ENCODE measurements at regions not wholly inside any gene's neighbourhood (a gene's known extent, or its start where the extent isn't known, plus 50 kb on each side); places are given as distances from the start of the nearest gene placed in this dataset.

DNA sequence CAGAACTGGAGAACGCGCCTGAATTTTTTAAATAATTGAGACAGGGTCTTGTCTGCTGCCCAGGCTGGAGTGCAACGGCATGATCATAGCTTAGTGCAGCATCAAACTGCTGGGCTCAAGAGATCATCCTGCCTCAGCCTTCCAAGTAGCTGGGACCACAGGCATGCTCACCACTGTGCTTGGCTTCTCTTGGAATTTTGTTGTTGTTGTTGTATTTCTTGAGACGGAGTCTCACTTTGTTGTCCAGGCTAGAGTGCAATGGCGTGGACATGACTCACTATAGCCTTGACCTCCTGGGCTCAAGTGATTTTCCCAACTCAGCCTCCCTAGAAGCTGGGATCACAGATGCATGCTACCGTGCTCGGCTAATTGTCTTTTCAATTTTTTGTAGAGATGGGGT lies 58.4 kb upstream of the DAB2IP start:
- H3K27me3 ChIP-seq (ENCODE audit: insufficient read depth, low read depth, low read length) = peaks cover 6% of the 10 kb centered on the region
- H3K9me2 ChIP-seq (ENCODE audit: insufficient read depth, low read length) = no peaks in the 10 kb centered on the region
- no peaks in the 10 kb centered on the region for H3F3A ChIP-seq (ENCODE audit: insufficient read depth, low read length, poor library complexity, severe bottlenecking)
- no peaks in the 10 kb centered on the region for H3K79me2 ChIP-seq (replicated peaks; ENCODE audit: insufficient read depth, low read length)
- peaks cover 11% of the 10 kb centered on the region for H3K9me3 ChIP-seq (ENCODE audit: low read length)
- no peak overlapping the region for H3K27ac ChIP-seq (ENCODE audit: low read length)
- no peak overlapping the region for H3K4me2 ChIP-seq (ENCODE audit: low read length)
- no peak overlapping the region for H2AFZ ChIP-seq (ENCODE audit: low read depth, low read length)
- H3K36me3 ChIP-seq (ENCODE audit: insufficient read depth, low read length) = no peaks in the 10 kb centered on the region
- H4K20me1 ChIP-seq (ENCODE audit: insufficient read depth) = no peaks in the 10 kb centered on the region
- no peak overlapping the region for H3K4me3 ChIP-seq (ENCODE audit: low read length)
- TF ChIP-seq MXI1 (conservative IDR thresholded peaks at IDR 0.05; ENCODE audit: poor library complexity, severe bottlenecking) (no peak), EP300 (conservative IDR thresholded peaks at IDR 0.05; ENCODE audit: poor library complexity, severe bottlenecking) (no peak), RAD21 (conservative IDR thresholded peaks at IDR 0.05) (no peak), TAF1 (IDR thresholded peaks at IDR 0.05; ENCODE audit: low read depth) (no peak), POLR2AphosphoS5 (IDR thresholded peaks at IDR 0.05) (no peak), SMC3 (conservative IDR thresholded peaks at IDR 0.05; ENCODE audit: poor library complexity) (no peak), EZH2 (IDR thresholded peaks at IDR 0.05; ENCODE audit: borderline replicate concordance, insufficient read depth, low read length, poor library complexity, severe bottlenecking) (no peak)
- TF ChIP-seq, protein P1, sequence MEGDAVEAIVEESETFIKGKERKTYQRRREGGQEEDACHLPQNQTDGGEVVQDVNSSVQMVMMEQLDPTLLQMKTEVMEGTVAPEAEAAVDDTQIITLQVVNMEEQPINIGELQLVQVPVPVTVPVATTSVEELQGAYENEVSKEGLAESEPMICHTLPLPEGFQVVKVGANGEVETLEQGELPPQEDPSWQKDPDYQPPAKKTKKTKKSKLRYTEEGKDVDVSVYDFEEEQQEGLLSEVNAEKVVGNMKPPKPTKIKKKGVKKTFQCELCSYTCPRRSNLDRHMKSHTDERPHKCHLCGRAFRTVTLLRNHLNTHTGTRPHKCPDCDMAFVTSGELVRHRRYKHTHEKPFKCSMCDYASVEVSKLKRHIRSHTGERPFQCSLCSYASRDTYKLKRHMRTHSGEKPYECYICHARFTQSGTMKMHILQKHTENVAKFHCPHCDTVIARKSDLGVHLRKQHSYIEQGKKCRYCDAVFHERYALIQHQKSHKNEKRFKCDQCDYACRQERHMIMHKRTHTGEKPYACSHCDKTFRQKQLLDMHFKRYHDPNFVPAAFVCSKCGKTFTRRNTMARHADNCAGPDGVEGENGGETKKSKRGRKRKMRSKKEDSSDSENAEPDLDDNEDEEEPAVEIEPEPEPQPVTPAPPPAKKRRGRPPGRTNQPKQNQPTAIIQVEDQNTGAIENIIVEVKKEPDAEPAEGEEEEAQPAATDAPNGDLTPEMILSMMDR (IDR thresholded peaks at IDR 0.05; ENCODE audit: poor library complexity, severe bottlenecking) = no peak
- TF ChIP-seq, protein P2, sequence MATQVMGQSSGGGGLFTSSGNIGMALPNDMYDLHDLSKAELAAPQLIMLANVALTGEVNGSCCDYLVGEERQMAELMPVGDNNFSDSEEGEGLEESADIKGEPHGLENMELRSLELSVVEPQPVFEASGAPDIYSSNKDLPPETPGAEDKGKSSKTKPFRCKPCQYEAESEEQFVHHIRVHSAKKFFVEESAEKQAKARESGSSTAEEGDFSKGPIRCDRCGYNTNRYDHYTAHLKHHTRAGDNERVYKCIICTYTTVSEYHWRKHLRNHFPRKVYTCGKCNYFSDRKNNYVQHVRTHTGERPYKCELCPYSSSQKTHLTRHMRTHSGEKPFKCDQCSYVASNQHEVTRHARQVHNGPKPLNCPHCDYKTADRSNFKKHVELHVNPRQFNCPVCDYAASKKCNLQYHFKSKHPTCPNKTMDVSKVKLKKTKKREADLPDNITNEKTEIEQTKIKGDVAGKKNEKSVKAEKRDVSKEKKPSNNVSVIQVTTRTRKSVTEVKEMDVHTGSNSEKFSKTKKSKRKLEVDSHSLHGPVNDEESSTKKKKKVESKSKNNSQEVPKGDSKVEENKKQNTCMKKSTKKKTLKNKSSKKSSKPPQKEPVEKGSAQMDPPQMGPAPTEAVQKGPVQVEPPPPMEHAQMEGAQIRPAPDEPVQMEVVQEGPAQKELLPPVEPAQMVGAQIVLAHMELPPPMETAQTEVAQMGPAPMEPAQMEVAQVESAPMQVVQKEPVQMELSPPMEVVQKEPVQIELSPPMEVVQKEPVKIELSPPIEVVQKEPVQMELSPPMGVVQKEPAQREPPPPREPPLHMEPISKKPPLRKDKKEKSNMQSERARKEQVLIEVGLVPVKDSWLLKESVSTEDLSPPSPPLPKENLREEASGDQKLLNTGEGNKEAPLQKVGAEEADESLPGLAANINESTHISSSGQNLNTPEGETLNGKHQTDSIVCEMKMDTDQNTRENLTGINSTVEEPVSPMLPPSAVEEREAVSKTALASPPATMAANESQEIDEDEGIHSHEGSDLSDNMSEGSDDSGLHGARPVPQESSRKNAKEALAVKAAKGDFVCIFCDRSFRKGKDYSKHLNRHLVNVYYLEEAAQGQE (IDR thresholded peaks at IDR 0.05; ENCODE audit: borderline replicate concordance) = no peak
- no peak overlapping the region for H3K9ac ChIP-seq (ENCODE audit: low read length)

DNA sequence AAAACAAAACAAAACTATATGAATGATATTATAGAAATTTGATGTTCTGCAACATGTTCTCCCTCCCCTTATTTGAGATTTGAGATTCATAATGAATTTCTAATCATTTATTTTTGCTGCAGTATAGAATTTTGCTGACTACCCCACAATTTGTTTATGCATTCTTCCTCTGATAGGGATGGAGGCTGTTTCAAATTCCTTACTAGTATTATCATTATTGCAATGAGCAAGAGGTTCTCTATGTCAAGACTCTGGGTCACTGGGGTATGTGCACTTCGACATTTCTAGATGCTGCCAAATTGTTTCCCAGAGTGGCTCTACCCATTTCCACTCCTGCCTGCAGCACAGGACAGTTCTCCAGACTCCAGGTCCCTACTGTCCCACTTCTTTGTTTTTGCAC lies 54.9 kb upstream of the DAB2IP start:
- H3K9ac ChIP-seq (ENCODE audit: low read length) = no peak overlapping the region
- H2AFZ ChIP-seq (ENCODE audit: low read depth, low read length) = no peak overlapping the region
- no peaks in the 10 kb centered on the region for H4K20me1 ChIP-seq (ENCODE audit: insufficient read depth)
- TF ChIP-seq MXI1 (conservative IDR thresholded peaks at IDR 0.05; ENCODE audit: poor library complexity, severe bottlenecking) = no peak
- TF ChIP-seq, protein P2 (IDR thresholded peaks at IDR 0.05; ENCODE audit: borderline replicate concordance) = no peak
- TF ChIP-seq TAF1 (IDR thresholded peaks at IDR 0.05; ENCODE audit: low read depth) = no peak
- TF ChIP-seq RAD21 (conservative IDR thresholded peaks at IDR 0.05) = no peak
- TF ChIP-seq POLR2AphosphoS5 (IDR thresholded peaks at IDR 0.05) = no peak
- TF ChIP-seq EZH2 (IDR thresholded peaks at IDR 0.05; ENCODE audit: borderline replicate concordance, insufficient read depth, low read length, poor library complexity, severe bottlenecking) = no peak
- TF ChIP-seq, protein P1 (IDR thresholded peaks at IDR 0.05; ENCODE audit: poor library complexity, severe bottlenecking) = no peak
- no peak for TF ChIP-seq SMC3 (conservative IDR thresholded peaks at IDR 0.05; ENCODE audit: poor library complexity)
- no peak for TF ChIP-seq EP300 (conservative IDR thresholded peaks at IDR 0.05; ENCODE audit: poor library complexity, severe bottlenecking)
- peaks cover 36% of the 10 kb centered on the region for H3K27me3 ChIP-seq (ENCODE audit: insufficient read depth, low read depth, low read length)
- no peaks in the 10 kb centered on the region for H3K79me2 ChIP-seq (replicated peaks; ENCODE audit: insufficient read depth, low read length)
- no peak overlapping the region for H3K4me3 ChIP-seq (ENCODE audit: low read length)
- H3K27ac ChIP-seq (ENCODE audit: low read length) = no peak overlapping the region
- no peaks in the 10 kb centered on the region for H3K9me2 ChIP-seq (ENCODE audit: insufficient read depth, low read length)
- no peaks in the 10 kb centered on the region for H3F3A ChIP-seq (ENCODE audit: insufficient read depth, low read length, poor library complexity, severe bottlenecking)
- no peaks in the 10 kb centered on the region for H3K36me3 ChIP-seq (ENCODE audit: insufficient read depth, low read length)
- peaks cover 11% of the 10 kb centered on the region for H3K9me3 ChIP-seq (ENCODE audit: low read length)
- H3K4me2 ChIP-seq (ENCODE audit: low read length) = no peak overlapping the region
